NT2/D1 (cell line): ENCODE measurements at regions not wholly inside any gene's neighbourhood (a gene's known extent, or its start where the extent isn't known, plus 50 kb on each side); places are given as distances from the start of the nearest gene placed in this dataset.

Experiments
- SUZ12 ChIP-seq: IDR thresholded peaks from 2 replicates; pipeline ENCODE4 v1.6.1; 2011; ENCODE audit not compliant: insufficient read length, insufficient read depth; ENCODE audit errors: extremely low read depth
- YY1 ChIP-seq: IDR thresholded peaks from 2 replicates; pipeline ENCODE4 v1.6.1; 2011; ENCODE audit not compliant: insufficient read length, insufficient read depth
- ZNF274 ChIP-seq: IDR thresholded peaks from 2 replicates; pipeline ENCODE4 v1.6.1; 2011; ENCODE audit warnings: mild to moderate bottlenecking, low read depth, low read length

DNA sequence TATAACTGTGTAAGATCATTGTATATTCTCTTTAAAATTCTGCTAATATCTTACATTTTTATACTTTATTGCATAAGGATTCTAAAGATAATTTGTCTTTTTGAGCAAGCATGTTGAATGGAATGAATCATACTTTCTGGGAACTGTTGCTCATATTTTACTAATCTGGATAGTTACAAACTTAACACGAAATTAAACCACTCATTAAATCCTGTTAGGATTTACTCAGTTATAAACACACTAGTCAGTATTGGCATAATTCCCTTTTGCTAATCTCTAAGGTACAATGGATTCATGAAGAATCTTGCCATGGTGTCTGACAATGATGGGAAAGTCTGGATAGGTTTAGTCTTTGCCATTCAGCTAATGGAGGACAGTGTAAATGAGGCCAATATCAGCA lies 338.1 kb upstream of the SMC2 start:
- TF ChIP-seq ZNF274 (no peak), SUZ12 (no peak), YY1 (no peak)
